H1 (cell line): ENCODE measurements at regions not wholly inside any gene's neighbourhood (a gene's known extent, or its start where the extent isn't known, plus 50 kb on each side); places are given as distances from the start of the nearest gene placed in this dataset.

ENCODE experiments used
- CTCF ChIA-PET: fragments of 300-600 bp; sonication (Branson Sonifier 250); formaldehyde crosslinking; loops from one replicate; lab custom pipeline; 2021; ENCODE audit not compliant: partially characterized antibody; lab: Charles Lee
- POLR2A ChIA-PET: fragments of 300-600 bp; sonication (Branson Sonifier 250); formaldehyde crosslinking; loops from one replicate; lab custom pipeline; 2021; ENCODE audit warnings: inconsistent platforms; ENCODE audit not compliant: partially characterized antibody; lab: Charles Lee
- DNase-seq, 2 experiments: peaks; one replicate each; pipeline versions ENCODE4 v3.0.0 to v3.0.0-alpha.2; 2010 to 2022; ENCODE audit warnings: low spot score in 2 of 2, low read depth in 1 of 2, mixed read lengths in 1 of 2
- FAIRE-seq: peaks from 2 replicates; lab custom pipeline; 2011; peaks lifted over from hg19 to GRCh38; lab: Jason Lieb, UNC
- H2AFZ ChIP-seq: 2 replicates; pipeline ENCODE4 v1.8.1; 2012; ENCODE audit warnings: low read length, inconsistent platforms
- H2AK5ac ChIP-seq: 2 replicates; pipeline ENCODE4 v1.6.1; 2013; ENCODE audit warnings: low read depth, low read length
- H2BK120ac ChIP-seq: replicated peaks from 2 replicates; pipeline ENCODE3; 2013; ENCODE audit warnings: low read depth, low read length, inconsistent platforms
- H2BK12ac ChIP-seq: 2 replicates; pipeline ENCODE4 v1.6.1; 2013; ENCODE audit warnings: low read depth, low read length
- H2BK15ac ChIP-seq: 2 replicates; pipeline ENCODE4 v1.6.1; 2013; ENCODE audit warnings: low read length
- H2BK20ac ChIP-seq: 2 replicates; pipeline ENCODE4 v1.6.1; 2013; ENCODE audit warnings: low read length
- H2BK5ac ChIP-seq: 2 replicates; pipeline ENCODE4 v1.6.1; 2013; ENCODE audit warnings: low read depth, low read length
- H3K14ac ChIP-seq: 2 replicates; pipeline ENCODE4 v1.6.1; 2013; ENCODE audit warnings: inconsistent platforms; ENCODE audit not compliant: insufficient read length
- H3K18ac ChIP-seq: 2 replicates; pipeline ENCODE4 v1.6.1; 2013; ENCODE audit warnings: low read length; ENCODE audit errors: extremely low read depth
- H3K23ac ChIP-seq: 2 replicates; pipeline ENCODE4 v1.6.1; 2013; ENCODE audit warnings: inconsistent platforms; ENCODE audit not compliant: insufficient read length
- H3K23me2 ChIP-seq: 2 replicates; pipeline ENCODE4 v1.6.1; 2013; ENCODE audit warnings: low read depth, low read length
- H3K27ac ChIP-seq: 2 replicates; pipeline ENCODE4 v1.6.1; 2011; ENCODE audit warnings: low read depth, low read length, inconsistent platforms
- H3K27me3 ChIP-seq, 4 experiments: replicated peaks in 1 of 4; 1 replicate in 1 of 4; 2 replicates in 3 of 4; pipeline versions ENCODE4 v1.6.1 to v1.8.1; 2011 to 2013; ENCODE audit warnings: low read length in 3 of 4, mild to moderate bottlenecking in 3 of 4, inconsistent platforms in 2 of 4, mixed read lengths in 2 of 4, moderate library complexity in 1 of 4; ENCODE audit not compliant: control insufficient read depth in 3 of 4, insufficient read depth in 3 of 4; ENCODE audit errors: extremely low read depth in 1 of 4
- H3K36me3 ChIP-seq, 4 experiments: 2 replicates each; pipeline versions ENCODE4 v1.6.1 to v1.8.1; 2011 to 2013; ENCODE audit warnings: mild to moderate bottlenecking in 4 of 4, low read length in 3 of 4, moderate library complexity in 2 of 4, control low read depth in 1 of 4, inconsistent platforms in 1 of 4; ENCODE audit not compliant: insufficient read depth in 4 of 4, control insufficient read depth in 2 of 4
- H3K4ac ChIP-seq: replicated peaks from 2 replicates; pipeline ENCODE3; 2013; ENCODE audit warnings: low read length, low read depth, mixed read lengths, inconsistent platforms; ENCODE audit not compliant: insufficient read length
- H3K4me1 ChIP-seq, 4 experiments: replicated peaks in 1 of 4; 1 replicate in 1 of 4; 2 replicates in 3 of 4; pipeline versions ENCODE4 v1.6.1 to v1.8.1; 2011 to 2013; ENCODE audit warnings: low read length in 3 of 4, inconsistent platforms in 2 of 4, mixed read lengths in 1 of 4; ENCODE audit not compliant: insufficient read depth in 4 of 4, control insufficient read depth in 3 of 4
- H3K4me2 ChIP-seq, 2 experiments: 2 replicates each; pipeline versions ENCODE4 v1.6.1 to v1.8.1; 2011 to 2013; ENCODE audit warnings: low read depth in 2 of 2, low read length in 2 of 2, control low read depth in 1 of 2, inconsistent platforms in 1 of 2, mild to moderate bottlenecking in 1 of 2; ENCODE audit not compliant: insufficient read depth in 1 of 2
- H3K4me3 ChIP-seq, 4 experiments: fragments of 200-600, 300-600 bp in 1 of 4; sonication (generic), shearing (Covaris generic), sonication (Bioruptor Twin) in 1 of 4; 2 replicates each; pipeline versions ENCODE4 v1.5.1 to v1.8.1; 2011 to 2016; ENCODE audit warnings: low read length in 4 of 4, low read depth in 3 of 4, control low read depth in 2 of 4, inconsistent platforms in 2 of 4, mild to moderate bottlenecking in 2 of 4, mixed read lengths in 1 of 4, moderate library complexity in 1 of 4; ENCODE audit not compliant: insufficient read depth in 2 of 4; ENCODE audit errors: extremely low read depth in 1 of 4
- H3K56ac ChIP-seq: replicated peaks from 2 replicates; pipeline ENCODE3; 2013; ENCODE audit warnings: low read depth, mild to moderate bottlenecking, mixed read lengths, low read length, inconsistent platforms; ENCODE audit not compliant: insufficient read length
- H3K79me1 ChIP-seq: 2 replicates; pipeline ENCODE4 v1.6.1; 2013; ENCODE audit warnings: low read depth, low read length, control low read depth
- H3K79me2 ChIP-seq, 2 experiments: 2 replicates each; pipeline versions ENCODE4 v1.6.1 to v1.8.1; 2012 to 2013; ENCODE audit warnings: low read length in 2 of 2, mild to moderate bottlenecking in 2 of 2, inconsistent platforms in 1 of 2; ENCODE audit not compliant: insufficient read depth in 2 of 2, control insufficient read depth in 1 of 2
- H3K9ac ChIP-seq, 4 experiments: replicated peaks in 1 of 4; 1 replicate in 1 of 4; 2 replicates in 3 of 4; pipeline versions ENCODE4 v1.6.1 to v1.8.1; 2011 to 2013; ENCODE audit warnings: low read depth in 3 of 4, low read length in 3 of 4, control low read depth in 2 of 4, mild to moderate bottlenecking in 2 of 4, moderate library complexity in 2 of 4, inconsistent platforms in 1 of 4; ENCODE audit errors: extremely low read depth in 1 of 4
- H3K9me3 ChIP-seq, 2 experiments: 2 replicates each; pipeline versions ENCODE4 v1.6.1 to v1.8.1; 2012 to 2013; ENCODE audit warnings: mild to moderate bottlenecking in 2 of 2, moderate library complexity in 2 of 2, control low read depth in 1 of 2, inconsistent platforms in 1 of 2, low read depth in 1 of 2, low read length in 1 of 2, mixed read lengths in 1 of 2; ENCODE audit not compliant: insufficient read depth in 2 of 2
- H4K20me1 ChIP-seq, 2 experiments: replicated peaks in 1 of 2; 2 replicates each; pipeline versions ENCODE3 to v1.8.1; 2011 to 2013; ENCODE audit warnings: inconsistent platforms in 2 of 2, low read length in 2 of 2, mild to moderate bottlenecking in 1 of 2; ENCODE audit not compliant: insufficient read depth in 2 of 2, control insufficient read depth in 1 of 2
- H4K5ac ChIP-seq: 2 replicates; pipeline ENCODE4 v1.6.1; 2013; ENCODE audit warnings: low read length, low read depth, mixed read lengths, inconsistent platforms; ENCODE audit not compliant: insufficient read length
- H4K8ac ChIP-seq: 2 replicates; pipeline ENCODE4 v1.8.0; 2013; ENCODE audit warnings: mild to moderate bottlenecking, moderate library complexity, low read length, inconsistent platforms; ENCODE audit not compliant: insufficient read depth; ENCODE audit errors: extremely low read depth
- H4K91ac ChIP-seq: replicated peaks from 2 replicates; pipeline ENCODE3; 2013; ENCODE audit warnings: low read length, mixed read lengths, inconsistent platforms; ENCODE audit not compliant: insufficient read length
- CREB1 ChIP-seq: IDR thresholded peaks from 2 replicates; pipeline ENCODE4 v1.6.1; 2012; ENCODE audit warnings: inconsistent platforms
- EP300 ChIP-seq, 2 experiments: IDR thresholded peaks; 1 replicate in 1 of 2; 2 replicates in 1 of 2; pipeline ENCODE4 v1.6.1; 2011 to 2012; ENCODE audit warnings: low read depth in 2 of 2, low read length in 2 of 2, mild to moderate bottlenecking in 2 of 2, borderline replicate concordance in 1 of 2, inconsistent platforms in 1 of 2, moderate library complexity in 1 of 2
- HDAC2 ChIP-seq, 2 experiments: fragments of 300-600 bp in 1 of 2; sonication (generic) in 1 of 2; IDR thresholded peaks; 2 replicates each; pipeline ENCODE4 v1.6.1; 2011 to 2012; ENCODE audit warnings: low read depth in 2 of 2, low read length in 2 of 2, mild to moderate bottlenecking in 2 of 2, moderate library complexity in 2 of 2, borderline replicate concordance in 1 of 2, inconsistent platforms in 1 of 2
- PHF8 ChIP-seq: fragments of 200-600 bp; sonication (generic); conservative IDR thresholded peaks from 2 replicates; pipeline ENCODE4 v1.7.1; 2012; ENCODE audit warnings: low read depth, mild to moderate bottlenecking, inconsistent platforms, low read length, moderate library complexity
- RXRA ChIP-seq: IDR thresholded peaks from 2 replicates; pipeline ENCODE4 v1.6.1; 2011; ENCODE audit warnings: low read depth, mild to moderate bottlenecking, low read length, moderate library complexity; ENCODE audit not compliant: insufficient read depth
- ZNF274 ChIP-seq: IDR thresholded peaks from 2 replicates; pipeline ENCODE4 v1.7.0; 2012; ENCODE audit warnings: low read length, borderline replicate concordance; ENCODE audit errors: extremely low read depth
- WGBS, 2 experiments: shearing (Covaris generic) in 1 of 2; methylation state at CpG; one replicate each; pipeline versions ENCODE4 v1.1.6 to v1.1.7; 2013 to 2015; ENCODE audit warnings: low lambda C conversion rate in 2 of 2, mixed read lengths in 2 of 2, inconsistent platforms in 1 of 2, low coverage in 1 of 2, missing lambda C conversion rate in 1 of 2; ENCODE audit not compliant: insufficient replicate concordance in 2 of 2, insufficient coverage in 1 of 2, insufficient read length in 1 of 2; ENCODE audit errors: extremely low coverage in 1 of 2, missing lambda C conversion rate in 1 of 2; 5-methylcytosine and 5-hydroxymethylcytosine counted together
- TF ChIP-seq, protein P1 (sequence below): IDR thresholded peaks from 2 replicates; pipeline ENCODE4 v1.6.1; 2011; ENCODE audit warnings: low read length, improper control_type of control experiment
- TF ChIP-seq, protein P2 (sequence below): IDR thresholded peaks from 2 replicates; pipeline ENCODE4 v1.6.1; 2012; ENCODE audit warnings: inconsistent platforms

DNA sequence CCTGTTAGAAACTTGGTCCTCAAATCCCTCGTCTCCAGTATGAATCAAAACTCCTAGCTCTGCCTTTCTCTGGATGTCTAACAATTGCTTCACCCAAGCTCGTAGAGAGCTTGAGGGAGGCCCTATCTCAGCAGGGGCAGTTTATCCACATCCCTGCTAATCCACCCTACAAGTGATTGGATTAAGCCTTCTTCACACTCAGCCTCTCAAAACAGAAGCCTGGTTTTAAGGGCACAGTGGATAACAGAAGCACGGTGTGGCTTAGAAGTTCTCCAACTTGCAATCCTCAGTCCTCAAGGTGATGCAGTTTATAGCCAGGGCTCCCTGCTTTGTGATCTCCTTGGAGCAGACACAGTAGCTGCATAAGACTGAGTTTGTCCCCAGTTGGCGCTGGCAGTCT, 383.9 kb downstream of the KIF16B start:
- Histone ChIP-seq H2BK5ac (no peak overlapping the region), H3K14ac (no peak overlapping the region), H3K27ac (no peak overlapping the region), H3K4me1 (no peaks in the 10 kb centered on the region), H3K18ac (no peak overlapping the region), H2BK15ac (no peak overlapping the region), H4K91ac (no peak overlapping the region), H3K23me2 (no peaks in the 10 kb centered on the region; the same call in 1 of the 2 replicates), H2AFZ (no peak overlapping the region), H2BK20ac (no peak overlapping the region), H4K8ac (no peak overlapping the region), H3K79me1 (no peaks in the 10 kb centered on the region), H3K23ac (no peak overlapping the region), H3K4ac (no peak overlapping the region), H2BK12ac (no peak overlapping the region), H4K5ac (no peak overlapping the region), H3K9me3 (peaks cover 11 to 17% of the 10 kb centered on the region in 2 experiments), H3K27me3 (no peaks in the 10 kb centered on the region), H2AK5ac (no peak overlapping the region), H3K4me2 (no peak overlapping the region), H2BK120ac (no peak overlapping the region), H3K56ac (no peak overlapping the region), H3K36me3 (no peaks in the 10 kb centered on the region; a peak in 1 of 8 replicates), H4K20me1 (peaks cover 0 to 6% of the 10 kb centered on the region in 2 experiments), H3K4me3 (no peak overlapping the region), H3K79me2 (no peaks in the 10 kb centered on the region), H3K9ac (no peak overlapping the region)
- ChIA-PET POLR2A (no interaction called here), CTCF (interaction anchor here (0.6 kb wide), 1 partner anchor 318 kb away, joined by 3 read pairs; no protein-coding TSS in a partner anchor)
- 92% methylated on average over 4 of the region's 4 CpGs; no CpG with 5 or more reads in 1 of the 2 experiments for whole genome bisulfite sequencing, 2 experiments
- no peak for TF ChIP-seq RXRA
- no peak for TF ChIP-seq CREB1
- TF ChIP-seq EP300 (IDR thresholded peaks at IDR 0.05; ENCODE audit: borderline replicate concordance in 1 of 2, low read depth in 2 of 2, low read length in 2 of 2), result no peak
- TF ChIP-seq, protein P1, sequence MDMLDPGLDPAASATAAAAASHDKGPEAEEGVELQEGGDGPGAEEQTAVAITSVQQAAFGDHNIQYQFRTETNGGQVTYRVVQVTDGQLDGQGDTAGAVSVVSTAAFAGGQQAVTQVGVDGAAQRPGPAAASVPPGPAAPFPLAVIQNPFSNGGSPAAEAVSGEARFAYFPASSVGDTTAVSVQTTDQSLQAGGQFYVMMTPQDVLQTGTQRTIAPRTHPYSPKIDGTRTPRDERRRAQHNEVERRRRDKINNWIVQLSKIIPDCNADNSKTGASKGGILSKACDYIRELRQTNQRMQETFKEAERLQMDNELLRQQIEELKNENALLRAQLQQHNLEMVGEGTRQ, result no peak
- no peak for TF ChIP-seq HDAC2 (IDR thresholded peaks at IDR 0.05; ENCODE audit: borderline replicate concordance in 1 of 2, low read depth in 2 of 2, low read length in 2 of 2)
- TF ChIP-seq ZNF274, result no peak
- TF ChIP-seq, protein P2, sequence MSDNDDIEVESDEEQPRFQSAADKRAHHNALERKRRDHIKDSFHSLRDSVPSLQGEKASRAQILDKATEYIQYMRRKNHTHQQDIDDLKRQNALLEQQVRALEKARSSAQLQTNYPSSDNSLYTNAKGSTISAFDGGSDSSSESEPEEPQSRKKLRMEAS, result no peak
- TF ChIP-seq PHF8, result no peak
- no peak for DNase-seq
- no peak for FAIRE-seq
